Aorta (tissue), 5 donors: ENCODE measurements at regions not wholly inside any gene's neighbourhood (a gene's known extent, or its start where the extent isn't known, plus 50 kb on each side); places are given as distances from the start of the nearest gene placed in this dataset.
"Not testable (repeated sequence)": the region's sequence is repeated elsewhere in the genome, so short reads cannot be mapped to it uniquely, and the experiment has no call there.

ENCODE experiments used
- ATAC-seq: fragments of 200-7000 bp; cut with Tn5 transposase; one replicate; pipeline ENCODE4 v1.9.1; 2022; ENCODE audit warnings: moderate library complexity; ENCODE audit not compliant: low FRiP score
- DNase-seq, 2 donors: peaks; one replicate each; pipeline ENCODE4 v3.0.0-alpha.2; 2020
- H3K27ac ChIP-seq, 2 donors: one replicate each; pipeline ENCODE4 v1.5.1; 2013; ENCODE audit warnings: low read length in 2 of 2, mild to moderate bottlenecking in 2 of 2, moderate library complexity in 2 of 2, control low read depth in 1 of 2, inconsistent platforms in 1 of 2, low read depth in 1 of 2
- H3K27me3 ChIP-seq, 2 donors: one replicate each; pipeline ENCODE4 v1.6.1; 2013; ENCODE audit warnings: control low read depth in 1 of 2, low read length in 1 of 2, mild to moderate bottlenecking in 1 of 2, moderate library complexity in 1 of 2; ENCODE audit not compliant: insufficient read depth in 2 of 2, control insufficient read depth in 1 of 2
- H3K36me3 ChIP-seq, 2 donors: one replicate each; pipeline ENCODE4 v1.6.1; 2013; ENCODE audit warnings: control low read depth in 1 of 2, low read length in 1 of 2, mild to moderate bottlenecking in 1 of 2; ENCODE audit not compliant: insufficient read depth in 2 of 2, control insufficient read depth in 1 of 2
- H3K4me1 ChIP-seq, 2 donors: one replicate each; pipeline ENCODE4 v1.6.1; 2013; ENCODE audit warnings: low read length in 2 of 2, control low read depth in 1 of 2, mild to moderate bottlenecking in 1 of 2, moderate library complexity in 1 of 2; ENCODE audit not compliant: insufficient read depth in 2 of 2, control insufficient read depth in 1 of 2
- H3K4me3 ChIP-seq, 2 donors: one replicate each; pipeline ENCODE4 v1.5.1; 2013; ENCODE audit warnings: low read length in 2 of 2, control low read depth in 1 of 2, mild to moderate bottlenecking in 1 of 2
- H3K9me3 ChIP-seq: one replicate; pipeline ENCODE4 v1.6.1; 2013; ENCODE audit warnings: mild to moderate bottlenecking, low read length; ENCODE audit not compliant: control insufficient read depth
- WGBS, 2 donors: extraction: QIAGEN DNeasy Blood & Tissue Kit; methylation state at CpG; one replicate each; pipeline ENCODE4 v1.1.7; 2013; 5-methylcytosine and 5-hydroxymethylcytosine counted together
- intact Hi-C, 2 donors: fragments of 100-400 bp; cut with DNase I; formaldehyde crosslinking; loops; one replicate each; pipeline versions ENCODE4 v1.14.2 to v1.15.0; 2022
- donor health status: healthy with polysubstance abuse.
- donor health status: Bipolar disorder and iron deficiency.
- donor health status: DM: no; HTN: no; CAD: no.
- donor health status: DM: no; HTN: no; CAD: no.
- donor health status: DM: yes; HTN: yes; CAD: no.

- H3K9me3 ChIP-seq, ATAC-seq, H3K4me1 ChIP-seq, H3K27me3 ChIP-seq, H3K4me3 ChIP-seq, DNase-seq, intact Hi-C loops, H3K36me3 ChIP-seq, H3K27ac ChIP-seq: not testable (repeated sequence)
- WGBS, 2 donors, result no CpG with 5 or more reads among the region's 3 CpGs
Observed at GRCh38 chr2:12492360-12492759, 224.4 kb upstream of the TRIB2 start.

- H3K9me3 ChIP-seq, result no peaks in the 10 kb centered on the region
- intact Hi-C loops, result no loop called here
- H3K36me3 ChIP-seq, result no peaks in the 10 kb centered on the region
- no peak for ATAC-seq
- DNase-seq, result peak in 1 of 2 donors; percentile 48
- H3K27ac ChIP-seq, result no peak overlapping the region
- 76 to 77% methylated on average over 9 of the region's 9 CpGs for WGBS, 2 donors
- no peaks in the 10 kb centered on the region for H3K4me1 ChIP-seq
- no peak overlapping the region for H3K4me3 ChIP-seq
- H3K27me3 ChIP-seq, result no peaks in the 10 kb centered on the region
Observed at GRCh38 chr2:12493031-12493513, 223.7 kb upstream of the TRIB2 start.

GRCh38 chr2:12495247-12495868 is 221.4 kb upstream of the TRIB2 start:
- WGBS, 2 donors, result 87 to 92% methylated on average over 7 of the region's 7 CpGs
- intact Hi-C loops, result no loop called here
- H3K4me3 ChIP-seq, result no peak overlapping the region
- no peaks in the 10 kb centered on the region for H3K27me3 ChIP-seq
- H3K36me3 ChIP-seq, result no peaks in the 10 kb centered on the region
- no peaks in the 10 kb centered on the region for H3K4me1 ChIP-seq
- no peak for DNase-seq
- H3K27ac ChIP-seq, result no peak overlapping the region
- H3K9me3 ChIP-seq, result no peaks in the 10 kb centered on the region
- no peak for ATAC-seq

- H3K4me1 ChIP-seq, result no peaks in the 10 kb centered on the region
- 78% methylated on average over 3 of the region's 3 CpGs for WGBS, 2 donors
- H3K27me3 ChIP-seq, result peaks cover 0 to 1% of the 10 kb centered on the region in 2 donors
- no peaks in the 10 kb centered on the region for H3K36me3 ChIP-seq
- DNase-seq (no peak), ATAC-seq (no peak)
- no peak overlapping the region for H3K4me3 ChIP-seq
- intact Hi-C loops, result no loop called here
- no peaks in the 10 kb centered on the region for H3K9me3 ChIP-seq
- no peak overlapping the region for H3K27ac ChIP-seq
Observed at GRCh38 chr2:12498286-12498685, 218.4 kb upstream of the TRIB2 start.

GRCh38 chr2:12498704-12499103 is 218.0 kb upstream of the TRIB2 start:
- H3K27me3 ChIP-seq, result peaks cover 0 to 1% of the 10 kb centered on the region in 2 donors
- no peaks in the 10 kb centered on the region for H3K9me3 ChIP-seq
- no peaks in the 10 kb centered on the region for H3K4me1 ChIP-seq
- intact Hi-C loops, result no loop called here
- H3K4me3 ChIP-seq, result no peak overlapping the region
- H3K36me3 ChIP-seq, result no peaks in the 10 kb centered on the region
- no peak overlapping the region for H3K27ac ChIP-seq
- WGBS, 2 donors, result 97 to 98% methylated on average over 1 of the region's 1 CpG
- DNase-seq (no peak), ATAC-seq (no peak)

GRCh38 chr2:12500899-12501298 is 215.8 kb upstream of the TRIB2 start:
- Histone ChIP-seq H3K4me1 (peaks cover 0 to 3% of the 10 kb centered on the region in 2 donors), H3K36me3 (no peaks in the 10 kb centered on the region), H3K4me3 (no peak overlapping the region), H3K27ac (no peak overlapping the region), H3K9me3 (no peaks in the 10 kb centered on the region), H3K27me3 (peaks cover 0 to 1% of the 10 kb centered on the region in 2 donors)
- DNase-seq, result no peak
- intact Hi-C loops, result no loop called here
- ATAC-seq, result no peak
- 97 to 100% methylated on average over 1 of the region's 1 CpG for WGBS, 2 donors

GRCh38 chr2:12501469-12502158 is 215.1 kb upstream of the TRIB2 start:
- intact Hi-C loops, result no loop called here
- H3K27ac ChIP-seq, result no peak overlapping the region
- no peaks in the 10 kb centered on the region for H3K36me3 ChIP-seq
- no peaks in the 10 kb centered on the region for H3K9me3 ChIP-seq
- ATAC-seq (no peak), DNase-seq (peak in 1 of 2 donors; percentile 51)
- H3K27me3 ChIP-seq, result peaks cover 0 to 1% of the 10 kb centered on the region in 2 donors
- peaks cover 0 to 3% of the 10 kb centered on the region in 2 donors for H3K4me1 ChIP-seq
- no peak overlapping the region for H3K4me3 ChIP-seq
- 62 to 70% methylated on average over 4 of the region's 4 CpGs for WGBS, 2 donors

GRCh38 chr2:12502759-12503158 is 214.0 kb upstream of the TRIB2 start:
- H3K36me3 ChIP-seq, result no peaks in the 10 kb centered on the region
- WGBS, 2 donors, result 92% methylated on average over 6 of the region's 6 CpGs
- ATAC-seq (no peak), DNase-seq (no peak)
- H3K4me1 ChIP-seq, result peaks cover 0 to 3% of the 10 kb centered on the region in 2 donors
- H3K27ac ChIP-seq, result no peak overlapping the region
- no peaks in the 10 kb centered on the region for H3K9me3 ChIP-seq
- intact Hi-C loops, result no loop called here
- peaks cover 0 to 1% of the 10 kb centered on the region in 2 donors for H3K27me3 ChIP-seq
- H3K4me3 ChIP-seq, result no peak overlapping the region

GRCh38 chr2:12504443-12504842 is 212.3 kb upstream of the TRIB2 start:
- peaks cover 0 to 3% of the 10 kb centered on the region in 2 donors for H3K4me1 ChIP-seq
- H3K4me3 ChIP-seq, result no peak overlapping the region
- H3K9me3 ChIP-seq, result no peaks in the 10 kb centered on the region
- ATAC-seq (no peak), DNase-seq (no peak)
- H3K27ac ChIP-seq, result no peak overlapping the region
- H3K27me3 ChIP-seq, result peaks cover 0 to 1% of the 10 kb centered on the region in 2 donors
- WGBS, 2 donors, result 61 to 69% methylated on average over 4 of the region's 4 CpGs
- H3K36me3 ChIP-seq, result no peaks in the 10 kb centered on the region
- intact Hi-C loops, result no loop called here
